MV-4-11 (cell line): ENCODE measurements at regions not wholly inside any gene's neighbourhood (a gene's known extent, or its start where the extent isn't known, plus 50 kb on each side); places are given as distances from the start of the nearest gene placed in this dataset.

Experiments
- DNase-seq: peaks from one replicate; lab custom pipeline; 2025; lab: John Stamatoyannopoulos, UW

- DNase-seq: no peak
Observed at GRCh38 chr3:182067423-182067822, 355.7 kb downstream of the SOX2 start.

- DNase-seq: no peak
Observed at GRCh38 chr3:182078316-182078715, 366.6 kb downstream of the SOX2 start.

GRCh38 chr3:182078929-182079328 is 367.2 kb downstream of the SOX2 start:
- DNase-seq: no peak

- no peak for DNase-seq
Observed at GRCh38 chr3:182081096-182081495, 369.4 kb downstream of the SOX2 start.

- DNase-seq: no peak
Observed at GRCh38 chr3:182083112-182083511, 371.4 kb downstream of the SOX2 start.

- peak; percentile 26 for DNase-seq
Observed at GRCh38 chr3:182092662-182093262, 381.0 kb downstream of the SOX2 start.

- DNase-seq: no peak
Observed at GRCh38 chr3:182094321-182094720, 382.6 kb downstream of the SOX2 start.

GRCh38 chr3:182104881-182105280 is 393.2 kb downstream of the SOX2 start:
- no peak for DNase-seq

GRCh38 chr3:182105875-182106274 is 394.1 kb downstream of the SOX2 start:
- DNase-seq: no peak

GRCh38 chr3:182108371-182108770 is 396.6 kb downstream of the SOX2 start:
- no peak for DNase-seq

- no peak for DNase-seq
Observed at GRCh38 chr3:182111967-182112366, 400.2 kb downstream of the SOX2 start.

GRCh38 chr3:182115328-182116015 is 403.7 kb downstream of the SOX2 start:
- no peak for DNase-seq

- DNase-seq: no peak
Observed at GRCh38 chr3:182116386-182116785, 404.7 kb downstream of the SOX2 start.

GRCh38 chr3:182117131-182117530 is 405.4 kb downstream of the SOX2 start:
- DNase-seq: no peak

GRCh38 chr3:182117583-182117982 is 405.9 kb downstream of the SOX2 start:
- DNase-seq: no peak

- no peak for DNase-seq
Observed at GRCh38 chr3:182118066-182118465, 406.3 kb downstream of the SOX2 start.

GRCh38 chr3:182121401-182121800 is 409.7 kb downstream of the SOX2 start:
- no peak for DNase-seq

- DNase-seq: no peak
Observed at GRCh38 chr3:182122779-182123178, 411.1 kb downstream of the SOX2 start.

GRCh38 chr3:182124187-182124586 is 412.5 kb downstream of the SOX2 start:
- no peak for DNase-seq

- DNase-seq: no peak
Observed at GRCh38 chr3:182124716-182125115, 413.0 kb downstream of the SOX2 start.

GRCh38 chr3:182129740-182130139 is 418.0 kb downstream of the SOX2 start:
- DNase-seq: no peak

- DNase-seq: no peak
Observed at GRCh38 chr3:182133752-182134151, 422.0 kb downstream of the SOX2 start.

GRCh38 chr3:182135056-182135455 is 423.3 kb downstream of the SOX2 start:
- no peak for DNase-seq
